Gastroesophageal sphincter (tissue), 3 donors: ENCODE measurements at regions not wholly inside any gene's neighbourhood (a gene's known extent, or its start where the extent isn't known, plus 50 kb on each side); places are given as distances from the start of the nearest gene placed in this dataset.

Experiments
- POLR2AphosphoS5 ChIP-seq: sonication (generic); formaldehyde crosslinking; IDR thresholded peaks from one replicate; pipeline ENCODE4 v1.6.1; 2017; ENCODE audit warnings: antibody characterized with exemption
- TF ChIP-seq, protein P1 (sequence below), 4 experiments: fragments of 200-600 bp in 2 of 4; fragments of 450-650 bp in 2 of 4; sonication (generic) in 1 of 4; IDR thresholded peaks; one replicate each; pipeline ENCODE4 v1.5.1; 2017 to 2019; ENCODE audit warnings: antibody characterized with exemption in 4 of 4, mild to moderate bottlenecking in 2 of 4, moderate library complexity in 2 of 4

DNA sequence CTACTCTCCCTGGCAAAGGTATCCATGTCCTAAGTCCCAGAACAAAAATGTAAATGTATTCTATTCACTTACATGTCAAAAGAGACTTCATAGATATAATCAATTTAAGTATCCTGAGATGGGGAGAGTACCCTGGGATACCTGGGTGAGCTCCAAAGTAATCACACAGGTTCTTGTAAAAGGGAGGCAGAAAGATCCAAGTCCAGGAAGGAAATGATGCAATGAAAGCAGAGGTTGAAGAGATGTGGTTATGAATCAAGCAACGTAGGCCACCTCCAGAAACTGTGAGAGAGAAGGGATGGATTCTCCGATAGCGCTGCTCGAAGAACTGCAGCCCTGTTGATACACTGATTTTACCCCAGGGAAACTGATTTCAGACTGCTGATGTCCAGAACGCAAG lies 93.9 kb upstream of the VGLL3 start:
- no peak for TF ChIP-seq POLR2AphosphoS5
- TF ChIP-seq, protein P1, sequence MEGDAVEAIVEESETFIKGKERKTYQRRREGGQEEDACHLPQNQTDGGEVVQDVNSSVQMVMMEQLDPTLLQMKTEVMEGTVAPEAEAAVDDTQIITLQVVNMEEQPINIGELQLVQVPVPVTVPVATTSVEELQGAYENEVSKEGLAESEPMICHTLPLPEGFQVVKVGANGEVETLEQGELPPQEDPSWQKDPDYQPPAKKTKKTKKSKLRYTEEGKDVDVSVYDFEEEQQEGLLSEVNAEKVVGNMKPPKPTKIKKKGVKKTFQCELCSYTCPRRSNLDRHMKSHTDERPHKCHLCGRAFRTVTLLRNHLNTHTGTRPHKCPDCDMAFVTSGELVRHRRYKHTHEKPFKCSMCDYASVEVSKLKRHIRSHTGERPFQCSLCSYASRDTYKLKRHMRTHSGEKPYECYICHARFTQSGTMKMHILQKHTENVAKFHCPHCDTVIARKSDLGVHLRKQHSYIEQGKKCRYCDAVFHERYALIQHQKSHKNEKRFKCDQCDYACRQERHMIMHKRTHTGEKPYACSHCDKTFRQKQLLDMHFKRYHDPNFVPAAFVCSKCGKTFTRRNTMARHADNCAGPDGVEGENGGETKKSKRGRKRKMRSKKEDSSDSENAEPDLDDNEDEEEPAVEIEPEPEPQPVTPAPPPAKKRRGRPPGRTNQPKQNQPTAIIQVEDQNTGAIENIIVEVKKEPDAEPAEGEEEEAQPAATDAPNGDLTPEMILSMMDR (IDR thresholded peaks at IDR 0.05) = no peak
